ENCODE measurements at regions not wholly inside any gene's neighbourhood (a gene's known extent, or its start where the extent isn't known, plus 50 kb on each side); places are given as distances from the start of the nearest gene placed in this dataset.

DNA sequence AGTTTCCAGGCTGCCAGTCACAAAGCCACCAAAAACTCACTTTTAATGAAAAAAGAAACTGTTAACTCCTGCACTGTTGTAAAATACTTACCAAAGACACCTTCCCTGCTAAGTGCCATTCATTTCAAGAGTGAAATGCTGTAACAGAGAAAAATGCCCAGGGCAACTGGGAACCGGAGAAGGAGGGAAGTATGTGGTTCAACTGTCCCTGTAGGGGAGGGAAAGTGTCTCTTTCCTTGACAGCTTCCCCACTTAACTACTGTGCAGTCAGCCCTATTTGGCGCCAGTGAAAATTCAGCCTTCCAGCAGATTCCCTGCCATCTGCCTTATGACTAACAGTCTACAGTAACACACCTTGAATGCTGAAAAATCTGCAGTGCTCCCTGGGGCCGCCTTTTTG, 789.0 kb downstream of the DIAPH3 start:
- ATAC-seq (ENCODE audit: low read depth) = no peak
- CTCF ChIA-PET = no interaction called here
- WGBS (ENCODE audit: insufficient coverage) = no CpG with 5 or more reads among the region's 3 CpGs
- Histone ChIP-seq H3K4me3 (ENCODE audit: control extremely low read depth in 1 of 5, extremely low read depth in 1 of 5, insufficient read depth in 1 of 5, low read depth in 2 of 5, low read length in 4 of 5) (no peak overlapping the region), H3K79me2 (ENCODE audit: control insufficient read depth, insufficient read depth, low read length) (no peaks in the 10 kb centered on the region), H3K9me3 (ENCODE audit: control extremely low read depth in 1 of 3, control insufficient read depth in 2 of 3, insufficient read depth in 1 of 3, low read length in 2 of 3) (no peaks in the 10 kb centered on the region), H3K4me2 (replicated peaks; ENCODE audit: low read depth, low read length, poor library complexity, severe bottlenecking) (no peak overlapping the region), H3K27me3 (replicated peaks in 1 of 4; ENCODE audit: control extremely low read depth in 1 of 4, control insufficient read depth in 3 of 4, insufficient read depth in 4 of 4, low read length in 3 of 4) (no peaks in the 10 kb centered on the region), H3K4me1 (ENCODE audit: control insufficient read depth in 2 of 2, insufficient read depth in 2 of 2, low read length in 2 of 2) (no peaks in the 10 kb centered on the region), H2AFZ (ENCODE audit: insufficient read depth, low read depth, low read length, poor library complexity, severe bottlenecking) (no peak overlapping the region), H3K27ac (ENCODE audit: low read length in 2 of 2) (no peak overlapping the region), H3K36me3 (replicated peaks in 1 of 2; ENCODE audit: control extremely low read depth in 1 of 2, control insufficient read depth in 1 of 2, extremely low read depth in 1 of 2, insufficient read depth in 2 of 2, low read length in 1 of 2) (no peaks in the 10 kb centered on the region), H4K20me1 (ENCODE audit: control insufficient read depth, insufficient read depth, low read length, poor library complexity, severe bottlenecking) (no peaks in the 10 kb centered on the region), H3K9ac (ENCODE audit: low read length) (no peak overlapping the region)
- intact Hi-C loops (cut with micrococcal nuclease) = no loop called here
- no peak for DNase-seq
- Mint-ChIP-seq H3K4me1 (no peaks in the 10 kb centered on the region), H3K27me3 (no peaks in the 10 kb centered on the region), H3K9me3 (ENCODE audit: insufficient read depth) (no peaks in the 10 kb centered on the region), H3K27ac (no peak overlapping the region), H3K4me3 (no peak overlapping the region)
- POLR2A ChIA-PET = no interaction called here
- no peak for TF ChIP-seq EZH2 (IDR thresholded peaks at IDR 0.05; ENCODE audit: borderline replicate concordance, insufficient read depth, low read depth, low read length, poor library complexity, severe bottlenecking)
- TF ChIP-seq, protein P1, sequence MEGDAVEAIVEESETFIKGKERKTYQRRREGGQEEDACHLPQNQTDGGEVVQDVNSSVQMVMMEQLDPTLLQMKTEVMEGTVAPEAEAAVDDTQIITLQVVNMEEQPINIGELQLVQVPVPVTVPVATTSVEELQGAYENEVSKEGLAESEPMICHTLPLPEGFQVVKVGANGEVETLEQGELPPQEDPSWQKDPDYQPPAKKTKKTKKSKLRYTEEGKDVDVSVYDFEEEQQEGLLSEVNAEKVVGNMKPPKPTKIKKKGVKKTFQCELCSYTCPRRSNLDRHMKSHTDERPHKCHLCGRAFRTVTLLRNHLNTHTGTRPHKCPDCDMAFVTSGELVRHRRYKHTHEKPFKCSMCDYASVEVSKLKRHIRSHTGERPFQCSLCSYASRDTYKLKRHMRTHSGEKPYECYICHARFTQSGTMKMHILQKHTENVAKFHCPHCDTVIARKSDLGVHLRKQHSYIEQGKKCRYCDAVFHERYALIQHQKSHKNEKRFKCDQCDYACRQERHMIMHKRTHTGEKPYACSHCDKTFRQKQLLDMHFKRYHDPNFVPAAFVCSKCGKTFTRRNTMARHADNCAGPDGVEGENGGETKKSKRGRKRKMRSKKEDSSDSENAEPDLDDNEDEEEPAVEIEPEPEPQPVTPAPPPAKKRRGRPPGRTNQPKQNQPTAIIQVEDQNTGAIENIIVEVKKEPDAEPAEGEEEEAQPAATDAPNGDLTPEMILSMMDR (IDR thresholded peaks at IDR 0.05) = no peak

DNA sequence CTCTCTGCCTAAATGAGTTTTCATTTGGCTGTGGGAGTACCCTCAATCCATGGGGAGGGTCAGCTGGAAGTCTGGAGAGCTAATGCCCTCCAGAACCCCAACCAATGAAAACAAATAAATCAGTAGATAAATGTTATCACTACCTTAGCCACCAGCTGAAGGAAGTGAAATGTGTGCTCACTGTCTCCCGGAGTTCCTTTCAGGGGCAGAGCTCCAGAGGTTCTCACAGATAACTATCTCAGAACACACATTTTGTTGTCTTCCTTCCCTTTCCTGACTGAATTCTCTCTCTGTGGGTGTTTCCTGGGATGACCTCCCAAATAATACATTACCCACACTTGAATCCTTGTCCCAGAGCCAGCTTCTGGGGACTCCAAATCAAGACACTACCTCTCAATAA, 779.6 kb downstream of the DIAPH3 start:
- CTCF ChIA-PET = no interaction called here

More for the DNA sequence above, 779.6 kb downstream of the DIAPH3 start:
- 9% methylated on average over 1 of the region's 1 CpG for WGBS (ENCODE audit: insufficient coverage)
- no peaks in the 10 kb centered on the region for H3K9me3 Mint-ChIP-seq (ENCODE audit: insufficient read depth)
- no peak overlapping the region for H3K4me3 Mint-ChIP-seq
- no peak for ATAC-seq (ENCODE audit: low read depth)
- TF ChIP-seq, protein P1 (IDR thresholded peaks at IDR 0.05) = no peak
- no peak for TF ChIP-seq EZH2 (IDR thresholded peaks at IDR 0.05; ENCODE audit: borderline replicate concordance, insufficient read depth, low read depth, low read length, poor library complexity, severe bottlenecking)
- H3K27me3 Mint-ChIP-seq = peaks cover 6% of the 10 kb centered on the region
- Histone ChIP-seq H3K9ac (ENCODE audit: low read length) (no peak overlapping the region), H3K27ac (ENCODE audit: low read length in 2 of 2) (no peak overlapping the region), H3K4me2 (replicated peaks; ENCODE audit: low read depth, low read length, poor library complexity, severe bottlenecking) (no peak overlapping the region), H3K36me3 (replicated peaks in 1 of 2; ENCODE audit: control extremely low read depth in 1 of 2, control insufficient read depth in 1 of 2, extremely low read depth in 1 of 2, insufficient read depth in 2 of 2, low read length in 1 of 2) (no peaks in the 10 kb centered on the region), H3K27me3 (replicated peaks in 1 of 4; ENCODE audit: control extremely low read depth in 1 of 4, control insufficient read depth in 3 of 4, insufficient read depth in 4 of 4, low read length in 3 of 4) (no peaks in the 10 kb centered on the region), H2AFZ (ENCODE audit: insufficient read depth, low read depth, low read length, poor library complexity, severe bottlenecking) (no peak overlapping the region), H3K4me1 (ENCODE audit: control insufficient read depth in 2 of 2, insufficient read depth in 2 of 2, low read length in 2 of 2) (no peaks in the 10 kb centered on the region), H3K9me3 (ENCODE audit: control extremely low read depth in 1 of 3, control insufficient read depth in 2 of 3, insufficient read depth in 1 of 3, low read length in 2 of 3) (peaks cover 0 to 4% (median 0%) of the 10 kb centered on the region in 3 donors), H3K79me2 (ENCODE audit: control insufficient read depth, insufficient read depth, low read length) (no peaks in the 10 kb centered on the region), H4K20me1 (ENCODE audit: control insufficient read depth, insufficient read depth, low read length, poor library complexity, severe bottlenecking) (no peaks in the 10 kb centered on the region), H3K4me3 (ENCODE audit: control extremely low read depth in 1 of 5, extremely low read depth in 1 of 5, insufficient read depth in 1 of 5, low read depth in 2 of 5, low read length in 4 of 5) (no peak overlapping the region)
- intact Hi-C loops (cut with micrococcal nuclease) = no loop called here
- H3K27ac Mint-ChIP-seq = no peak overlapping the region
- no peak for DNase-seq
- H3K4me1 Mint-ChIP-seq = no peaks in the 10 kb centered on the region
- POLR2A ChIA-PET = no interaction called here
